ENCODE measurements at regions not wholly inside any gene's neighbourhood (a gene's known extent, or its start where the extent isn't known, plus 50 kb on each side); places are given as distances from the start of the nearest gene placed in this dataset.

DNA sequence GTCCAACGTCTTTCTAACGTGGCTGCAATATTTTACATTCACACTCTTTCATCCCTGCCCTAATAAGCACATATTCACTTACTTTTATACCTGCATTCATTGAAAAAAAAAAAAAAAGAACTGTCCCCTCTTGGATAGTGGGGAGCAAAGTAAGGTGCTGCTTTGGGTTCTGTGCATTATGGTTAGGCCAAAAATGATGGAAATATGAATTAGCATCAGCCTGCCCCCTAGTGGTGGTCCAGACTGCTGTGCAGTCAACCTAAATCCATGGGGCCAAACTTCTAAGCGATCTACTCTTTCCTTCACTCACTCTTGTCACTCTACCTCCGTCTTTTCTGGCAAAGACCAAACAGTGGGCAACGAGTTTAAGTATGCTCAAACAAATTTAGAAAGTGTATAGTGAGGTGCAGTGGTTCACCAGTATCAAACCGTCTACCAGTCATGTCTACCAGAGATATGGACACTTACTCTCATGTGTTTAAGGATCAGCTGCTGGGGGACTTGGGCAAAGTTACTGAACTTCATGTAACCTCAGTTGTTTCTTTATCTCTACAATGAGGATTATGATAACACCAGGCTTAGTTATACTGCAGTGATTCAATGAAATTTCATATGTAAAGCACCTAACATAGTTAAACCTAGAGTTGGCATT is 61.5 kb upstream of the GRM7 start:
- TF ChIP-seq, protein P1, sequence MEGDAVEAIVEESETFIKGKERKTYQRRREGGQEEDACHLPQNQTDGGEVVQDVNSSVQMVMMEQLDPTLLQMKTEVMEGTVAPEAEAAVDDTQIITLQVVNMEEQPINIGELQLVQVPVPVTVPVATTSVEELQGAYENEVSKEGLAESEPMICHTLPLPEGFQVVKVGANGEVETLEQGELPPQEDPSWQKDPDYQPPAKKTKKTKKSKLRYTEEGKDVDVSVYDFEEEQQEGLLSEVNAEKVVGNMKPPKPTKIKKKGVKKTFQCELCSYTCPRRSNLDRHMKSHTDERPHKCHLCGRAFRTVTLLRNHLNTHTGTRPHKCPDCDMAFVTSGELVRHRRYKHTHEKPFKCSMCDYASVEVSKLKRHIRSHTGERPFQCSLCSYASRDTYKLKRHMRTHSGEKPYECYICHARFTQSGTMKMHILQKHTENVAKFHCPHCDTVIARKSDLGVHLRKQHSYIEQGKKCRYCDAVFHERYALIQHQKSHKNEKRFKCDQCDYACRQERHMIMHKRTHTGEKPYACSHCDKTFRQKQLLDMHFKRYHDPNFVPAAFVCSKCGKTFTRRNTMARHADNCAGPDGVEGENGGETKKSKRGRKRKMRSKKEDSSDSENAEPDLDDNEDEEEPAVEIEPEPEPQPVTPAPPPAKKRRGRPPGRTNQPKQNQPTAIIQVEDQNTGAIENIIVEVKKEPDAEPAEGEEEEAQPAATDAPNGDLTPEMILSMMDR (IDR thresholded peaks at IDR 0.05; ENCODE audit: insufficient read depth, low read length, poor library complexity, severe bottlenecking) = peak; percentile 81

DNA sequence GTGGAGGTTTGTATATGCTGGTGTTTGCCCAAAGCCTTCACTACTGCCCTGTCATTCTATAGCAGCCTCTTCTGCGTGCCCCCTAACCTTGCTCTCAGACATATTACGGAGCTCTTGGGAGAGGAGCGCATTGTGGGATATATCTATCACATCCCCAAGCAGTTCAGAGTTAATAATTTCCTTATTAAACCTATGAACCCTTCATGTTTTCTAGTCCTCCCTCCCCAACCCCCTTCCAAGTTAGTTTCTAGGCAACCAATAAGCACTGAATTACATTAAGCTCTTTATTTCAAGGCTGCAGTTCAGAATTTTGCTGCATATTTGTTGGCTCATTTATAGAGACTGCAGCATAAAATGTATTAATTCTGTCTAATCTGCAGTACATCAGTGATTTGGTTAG is 57.3 kb upstream of the GRM7 start:
- TF ChIP-seq, protein P1 (IDR thresholded peaks at IDR 0.05; ENCODE audit: insufficient read depth, low read length, poor library complexity, severe bottlenecking) = no peak
- no peaks in the 10 kb centered on the region for H3K27me3 ChIP-seq (ENCODE audit: control insufficient read depth, insufficient read depth, low read length)
- no peak for DNase-seq (ENCODE audit: low read depth)
- no peak overlapping the region for H3K4me3 ChIP-seq (ENCODE audit: low read depth, low read length)
- no peaks in the 10 kb centered on the region for H3K36me3 ChIP-seq (ENCODE audit: control insufficient read depth, insufficient read depth, low read length)

More for the DNA sequence above, 61.5 kb upstream of the GRM7 start:
- Histone ChIP-seq H3K27me3 (ENCODE audit: control insufficient read depth, insufficient read depth, low read length) (no peaks in the 10 kb centered on the region), H3K36me3 (ENCODE audit: control insufficient read depth, insufficient read depth, low read length) (no peaks in the 10 kb centered on the region), H3K4me3 (ENCODE audit: low read depth, low read length) (no peak overlapping the region)
- DNase-seq (ENCODE audit: low read depth) = no peak

DNA sequence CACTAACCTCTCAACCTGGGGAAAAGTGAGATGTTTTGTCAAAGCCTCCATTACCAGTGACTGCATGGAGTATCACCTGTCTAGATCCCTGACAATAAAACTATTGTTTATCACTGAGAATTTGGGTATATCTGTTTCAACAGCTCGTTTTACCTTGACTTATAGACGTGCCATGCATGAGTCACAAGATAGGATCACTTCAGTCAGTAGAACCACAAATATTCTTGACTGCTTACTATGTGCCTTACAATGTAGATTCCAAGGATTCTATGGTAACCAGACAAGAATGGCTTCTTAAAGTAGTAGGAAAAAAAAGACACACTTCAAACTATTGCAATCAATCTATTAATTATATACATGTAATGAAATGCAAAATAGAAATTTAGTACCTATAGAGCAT is 55.7 kb upstream of the GRM7 start:
- TF ChIP-seq, protein P1 (IDR thresholded peaks at IDR 0.05; ENCODE audit: insufficient read depth, low read length, poor library complexity, severe bottlenecking) = no peak
- no peak overlapping the region for H3K4me3 ChIP-seq (ENCODE audit: low read depth, low read length)
- no peaks in the 10 kb centered on the region for H3K36me3 ChIP-seq (ENCODE audit: control insufficient read depth, insufficient read depth, low read length)
- H3K27me3 ChIP-seq (ENCODE audit: control insufficient read depth, insufficient read depth, low read length) = no peaks in the 10 kb centered on the region
- DNase-seq (ENCODE audit: low read depth) = peak; percentile 55

DNA sequence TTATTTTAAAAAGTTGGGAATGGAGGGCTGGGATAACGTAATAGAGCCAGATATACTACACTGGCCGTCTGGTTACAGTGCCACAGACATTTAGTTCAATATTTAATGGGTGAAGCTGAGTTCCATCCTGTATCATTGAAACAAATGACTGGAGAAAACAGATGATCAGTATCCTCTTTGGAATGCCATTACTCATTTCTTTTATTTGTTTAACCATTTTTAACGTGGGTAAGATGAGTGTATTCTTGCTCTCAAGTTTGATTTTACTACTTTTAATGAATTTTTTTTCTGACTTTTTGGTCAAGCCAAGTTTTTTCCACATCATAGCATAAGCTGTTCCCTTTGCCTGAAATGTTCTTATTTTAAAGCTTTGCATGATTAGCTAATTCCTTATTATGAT is 53.9 kb upstream of the GRM7 start:
- no peaks in the 10 kb centered on the region for H3K27me3 ChIP-seq (ENCODE audit: control insufficient read depth, insufficient read depth, low read length)
- TF ChIP-seq, protein P1 (IDR thresholded peaks at IDR 0.05; ENCODE audit: insufficient read depth, low read length, poor library complexity, severe bottlenecking) = no peak
- no peak overlapping the region for H3K4me3 ChIP-seq (ENCODE audit: low read depth, low read length)
- H3K36me3 ChIP-seq (ENCODE audit: control insufficient read depth, insufficient read depth, low read length) = no peaks in the 10 kb centered on the region
- DNase-seq (ENCODE audit: low read depth) = no peak

DNA sequence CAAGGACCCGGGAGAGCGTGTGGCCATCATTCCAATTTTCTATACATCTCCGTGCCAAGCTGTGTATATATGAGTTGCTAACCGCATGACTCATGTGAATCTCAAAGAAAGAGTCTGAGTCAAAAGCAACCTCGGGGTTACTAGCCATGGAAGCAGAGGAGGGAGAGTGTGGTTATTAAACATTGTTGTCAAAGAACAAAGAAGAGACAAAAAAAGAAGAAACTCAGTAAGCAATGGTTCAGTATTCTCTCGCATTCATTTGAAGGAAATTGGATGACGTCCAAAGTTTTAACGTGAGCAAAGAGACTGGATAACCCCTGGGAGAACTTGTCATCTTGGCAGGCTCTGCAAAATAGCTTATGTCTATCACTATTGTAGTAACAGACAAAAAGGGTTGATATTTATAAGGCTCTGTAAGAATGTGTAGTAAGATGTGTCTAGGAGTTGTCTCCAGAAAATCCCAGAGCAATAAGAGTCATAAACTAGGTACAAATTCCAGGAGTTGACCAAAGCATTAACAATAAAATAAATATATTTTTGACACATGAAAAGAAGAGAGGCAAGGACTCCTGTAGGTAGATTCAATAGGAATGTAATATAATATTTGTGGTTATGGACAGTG is 52.8 kb upstream of the GRM7 start:
- H3K36me3 ChIP-seq (ENCODE audit: control insufficient read depth, insufficient read depth, low read length) = no peaks in the 10 kb centered on the region
- no peaks in the 10 kb centered on the region for H3K27me3 ChIP-seq (ENCODE audit: control insufficient read depth, insufficient read depth, low read length)
- DNase-seq (ENCODE audit: low read depth) = peak; percentile 5
- no peak overlapping the region for H3K4me3 ChIP-seq (ENCODE audit: low read depth, low read length)
- TF ChIP-seq, protein P1 (IDR thresholded peaks at IDR 0.05; ENCODE audit: insufficient read depth, low read length, poor library complexity, severe bottlenecking) = no peak

DNA sequence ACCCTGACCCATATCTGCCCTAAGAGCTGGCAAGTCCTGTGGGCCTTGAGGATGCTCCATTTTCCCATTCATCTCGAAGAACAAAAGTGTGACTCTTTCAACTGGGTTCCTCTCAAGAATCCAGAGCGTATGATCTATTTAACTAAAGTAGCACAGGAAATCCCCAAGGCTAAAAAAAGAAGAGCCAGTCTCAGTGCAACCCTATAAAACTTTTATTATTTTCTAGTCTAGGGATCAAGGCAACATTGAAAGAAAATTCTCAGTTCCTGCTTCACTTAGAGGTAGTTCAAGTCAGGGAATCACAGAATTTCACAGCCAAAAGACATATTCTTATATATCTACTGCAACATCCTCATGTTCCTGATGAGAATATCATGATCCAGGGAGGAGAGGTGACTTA is 51.6 kb upstream of the GRM7 start:
- Histone ChIP-seq H3K36me3 (ENCODE audit: control insufficient read depth, insufficient read depth, low read length) (no peaks in the 10 kb centered on the region), H3K27me3 (ENCODE audit: control insufficient read depth, insufficient read depth, low read length) (no peaks in the 10 kb centered on the region), H3K4me3 (ENCODE audit: low read depth, low read length) (no peak overlapping the region)
- TF ChIP-seq, protein P1 (IDR thresholded peaks at IDR 0.05; ENCODE audit: insufficient read depth, low read length, poor library complexity, severe bottlenecking) = no peak
- DNase-seq (ENCODE audit: low read depth) = no peak
